SHP77 (cell line): ENCODE measurements at regions not wholly inside any gene's neighbourhood (a gene's known extent, or its start where the extent isn't known, plus 50 kb on each side); places are given as distances from the start of the nearest gene placed in this dataset.
"Not testable (repeated sequence)": the region's sequence is repeated elsewhere in the genome, so short reads cannot be mapped to it uniquely, and the experiment has no call there.

Source experiments
- DNase-seq, 2 experiments: peaks; one replicate each; lab custom pipeline; 2025; lab: John Stamatoyannopoulos, UW

GRCh38 chr11:24375931-24376330 lies 120.9 kb upstream of the LUZP2 start:
- DNase-seq, result no peak

GRCh38 chr11:24383137-24383536 lies 113.7 kb upstream of the LUZP2 start:
- DNase-seq, result no peak

- DNase-seq, result no peak
These were observed 112.6 kb upstream of the LUZP2 start for GRCh38 chr11:24384240-24384639.

- peak; percentile 3 to 14 for DNase-seq
These were observed 110.1 kb upstream of the LUZP2 start for GRCh38 chr11:24386546-24387397.

GRCh38 chr11:24389575-24389974 lies 107.3 kb upstream of the LUZP2 start:
- no peak for DNase-seq

GRCh38 chr11:24390016-24390415 lies 106.8 kb upstream of the LUZP2 start:
- no peak for DNase-seq

- DNase-seq, result no peak
These were observed 106.1 kb upstream of the LUZP2 start for GRCh38 chr11:24390762-24391161.

GRCh38 chr11:24391167-24391566 lies 105.7 kb upstream of the LUZP2 start:
- no peak for DNase-seq

GRCh38 chr11:24400059-24400665 lies 96.7 kb upstream of the LUZP2 start:
- DNase-seq, result no peak

GRCh38 chr11:24406389-24406788 lies 90.5 kb upstream of the LUZP2 start:
- DNase-seq, result no peak

- DNase-seq, result no peak
These were observed 89.9 kb upstream of the LUZP2 start for GRCh38 chr11:24406980-24407379.

GRCh38 chr11:24407733-24408132 lies 89.1 kb upstream of the LUZP2 start:
- DNase-seq, result no peak

GRCh38 chr11:24408202-24408601 lies 88.7 kb upstream of the LUZP2 start:
- DNase-seq, result no peak

- no peak for DNase-seq
These were observed 85.1 kb upstream of the LUZP2 start for GRCh38 chr11:24411791-24412190.

GRCh38 chr11:24412722-24413121 lies 84.1 kb upstream of the LUZP2 start:
- DNase-seq, result no peak

GRCh38 chr11:24413391-24413790 lies 83.5 kb upstream of the LUZP2 start:
- DNase-seq, result no peak

GRCh38 chr11:24415955-24416636 lies 80.8 kb upstream of the LUZP2 start:
- not testable (repeated sequence) for DNase-seq

GRCh38 chr11:24421766-24422165 lies 75.1 kb upstream of the LUZP2 start:
- no peak for DNase-seq

GRCh38 chr11:24422376-24422775 lies 74.5 kb upstream of the LUZP2 start:
- DNase-seq, result no peak

- no peak for DNase-seq
These were observed 59.7 kb upstream of the LUZP2 start for GRCh38 chr11:24437123-24437522.
